Testis (tissue), 2 donors: ENCODE measurements at regions not wholly inside any gene's neighbourhood (a gene's known extent, or its start where the extent isn't known, plus 50 kb on each side); places are given as distances from the start of the nearest gene placed in this dataset.

Source experiments
- CTCF ChIP-seq, 3 experiments: fragments of 450-650 bp in 2 of 3; fragments of 200-600 bp in 1 of 3; sonication (generic) in 1 of 3; IDR thresholded peaks; one replicate each; pipeline ENCODE4 v1.5.1; 2016 to 2019; ENCODE audit warnings: antibody characterized with exemption in 3 of 3, mild to moderate bottlenecking in 2 of 3, moderate library complexity in 1 of 3
- POLR2A ChIP-seq: fragments of 450-650 bp; IDR thresholded peaks from one replicate; pipeline ENCODE4 v1.6.1; 2017; ENCODE audit warnings: antibody characterized with exemption, mild to moderate bottlenecking, moderate library complexity

GRCh38 chrX:149223854-149224253 is 281.3 kb downstream of the IDS start:
- TF ChIP-seq CTCF (IDR thresholded peaks at IDR 0.05): no peak
- no peak for TF ChIP-seq POLR2A
